Neuronal stem cell (in vitro differentiated cells): ENCODE measurements at regions not wholly inside any gene's neighbourhood (a gene's known extent, or its start where the extent isn't known, plus 50 kb on each side); places are given as distances from the start of the nearest gene placed in this dataset.

Experiments
- DNase-seq: peaks from one replicate; pipeline ENCODE4 v3.0.0-alpha.2; 2013; ENCODE audit warnings: low spot score
- H2AFZ ChIP-seq: one replicate; pipeline ENCODE4 v1.6.1; 2013; ENCODE audit warnings: mild to moderate bottlenecking, low read length, inconsistent platforms
- H2AK5ac ChIP-seq: 2 replicates; pipeline ENCODE4 v1.6.1; 2013; ENCODE audit warnings: low read depth, mild to moderate bottlenecking, inconsistent platforms, low read length, moderate library complexity, mixed read lengths
- H2BK120ac ChIP-seq: 2 replicates; pipeline ENCODE4 v1.6.1; 2013; ENCODE audit warnings: low read depth, mild to moderate bottlenecking, inconsistent platforms, low read length, moderate library complexity, mixed read lengths
- H2BK12ac ChIP-seq: one replicate; pipeline ENCODE4 v1.6.1; 2013; ENCODE audit warnings: low read length, inconsistent platforms
- H2BK15ac ChIP-seq: 2 replicates; pipeline ENCODE4 v1.6.1; 2013; ENCODE audit warnings: mild to moderate bottlenecking, low read length, inconsistent platforms, mixed read lengths
- H2BK5ac ChIP-seq: one replicate; pipeline ENCODE4 v1.6.1; 2013; ENCODE audit warnings: inconsistent platforms, mild to moderate bottlenecking, low read length, moderate library complexity
- H3K14ac ChIP-seq: one replicate; pipeline ENCODE4 v1.6.1; 2013; ENCODE audit warnings: low read length, inconsistent platforms
- H3K18ac ChIP-seq: 2 replicates; pipeline ENCODE4 v1.6.1; 2013; ENCODE audit warnings: low read length, inconsistent platforms
- H3K23ac ChIP-seq: 2 replicates; pipeline ENCODE4 v1.6.1; 2013; ENCODE audit warnings: low read depth, mild to moderate bottlenecking, mixed read lengths, low read length, inconsistent platforms; ENCODE audit not compliant: poor library complexity
- H3K27ac ChIP-seq: replicated peaks from 3 replicates; pipeline ENCODE4 v1.5.1; 2013; ENCODE audit warnings: low read length, inconsistent platforms
- H3K27me3 ChIP-seq, 3 experiments: 2 replicates each; pipeline ENCODE4 v1.6.1; 2013; ENCODE audit warnings: low read length in 3 of 3, mild to moderate bottlenecking in 2 of 3, inconsistent platforms in 1 of 3, low read depth in 1 of 3, mixed read lengths in 1 of 3, moderate library complexity in 1 of 3; ENCODE audit not compliant: control insufficient read depth in 3 of 3, insufficient read depth in 3 of 3
- H3K36me3 ChIP-seq, 2 donors: replicated peaks in 1 of 2; 2 replicates each; pipeline ENCODE4 v1.6.1; 2013; ENCODE audit warnings: low read length in 2 of 2; ENCODE audit not compliant: control insufficient read depth in 2 of 2, insufficient read depth in 2 of 2
- H3K4ac ChIP-seq: 2 replicates; pipeline ENCODE4 v1.6.1; 2013; ENCODE audit warnings: inconsistent platforms, mild to moderate bottlenecking, low read length, moderate library complexity
- H3K4me1 ChIP-seq, 2 donors: 1 replicate in 1 of 2; 2 replicates in 1 of 2; pipeline ENCODE4 v1.6.1; 2013; ENCODE audit warnings: low read length in 2 of 2, low read depth in 1 of 2; ENCODE audit not compliant: control insufficient read depth in 2 of 2, insufficient read depth in 1 of 2
- H3K4me2 ChIP-seq: one replicate; pipeline ENCODE4 v1.6.1; 2013; ENCODE audit warnings: mild to moderate bottlenecking, low read length, inconsistent platforms; ENCODE audit not compliant: insufficient read depth, poor library complexity, severe bottlenecking
- H3K4me3 ChIP-seq, 2 donors: 2 replicates each; pipeline ENCODE4 v1.5.1; 2013; ENCODE audit warnings: low read length in 2 of 2, mild to moderate bottlenecking in 2 of 2, inconsistent platforms in 1 of 2, moderate library complexity in 1 of 2
- H3K79me1 ChIP-seq: one replicate; pipeline ENCODE4 v1.6.1; 2013; ENCODE audit warnings: low read depth, mild to moderate bottlenecking, inconsistent platforms, low read length, moderate library complexity
- H3K9ac ChIP-seq: one replicate; pipeline ENCODE4 v1.6.1; 2013; ENCODE audit warnings: mild to moderate bottlenecking, low read depth, low read length, inconsistent platforms; ENCODE audit not compliant: poor library complexity
- H3K9me3 ChIP-seq, 2 donors: replicated peaks in 1 of 2; 2 replicates each; pipeline versions ENCODE3 to v1.6.1; 2013; ENCODE audit warnings: low read length in 2 of 2, mild to moderate bottlenecking in 2 of 2, inconsistent platforms in 1 of 2, low read depth in 1 of 2, mixed read lengths in 1 of 2, moderate library complexity in 1 of 2; ENCODE audit not compliant: control insufficient read depth in 2 of 2, insufficient read depth in 1 of 2
- H4K8ac ChIP-seq: one replicate; pipeline ENCODE4 v1.6.1; 2013; ENCODE audit warnings: low read depth, mild to moderate bottlenecking, inconsistent platforms, low read length, moderate library complexity
- H4K91ac ChIP-seq: one replicate; pipeline ENCODE4 v1.6.1; 2013; ENCODE audit warnings: low read length, low read depth, mild to moderate bottlenecking, inconsistent platforms; ENCODE audit not compliant: poor library complexity
- WGBS, 2 donors: extraction: QIAGEN DNeasy Blood & Tissue Kit; methylation state at CpG; one replicate each; pipeline ENCODE4 v1.1.7; 2013; ENCODE audit warnings: missing lambda C conversion rate in 2 of 2, mixed read lengths in 1 of 2; ENCODE audit not compliant: insufficient read length in 2 of 2, insufficient replicate concordance in 1 of 2; ENCODE audit errors: extremely low coverage in 2 of 2; 5-methylcytosine and 5-hydroxymethylcytosine counted together

- H3K79me1 ChIP-seq, result no peaks in the 10 kb centered on the region
- no peak overlapping the region for H3K14ac ChIP-seq
- H4K91ac ChIP-seq, result no peak overlapping the region
- H3K18ac ChIP-seq, result no peak overlapping the region
- H2BK15ac ChIP-seq, result peak overlapping the region; percentile 16
- H3K9ac ChIP-seq, result no peak overlapping the region
- H3K4me2 ChIP-seq, result no peak overlapping the region
- H2BK5ac ChIP-seq, result no peak overlapping the region
- H2AFZ ChIP-seq, result peak overlapping the region; percentile 40
- no peak overlapping the region for H2BK12ac ChIP-seq
- H3K4ac ChIP-seq, result no peak overlapping the region
- H4K8ac ChIP-seq, result no peak overlapping the region
- no peak overlapping the region for H2BK120ac ChIP-seq
- WGBS, 2 donors, result no CpG with 5 or more reads among the region's 12 CpGs
- DNase-seq, result no peak
- no peak overlapping the region for H3K23ac ChIP-seq
- H2AK5ac ChIP-seq, result no peak overlapping the region
- peaks cover 0 to 5% of the 10 kb centered on the region in 2 donors for H3K9me3 ChIP-seq
- H3K27me3 ChIP-seq, result no peaks in the 10 kb centered on the region
- H3K4me1 ChIP-seq, result peaks cover 13 to 14% of the 10 kb centered on the region in 2 donors
- no peak overlapping the region for H3K27ac ChIP-seq
- H3K4me3 ChIP-seq, result no peak overlapping the region
- H3K36me3 ChIP-seq, result no peaks in the 10 kb centered on the region
Observed at GRCh38 chr2:16050261-16050907, 110.0 kb downstream of the MYCN start.

- WGBS, 2 donors, result no CpG with 5 or more reads among the region's 7 CpGs
Observed at GRCh38 chr2:16049406-16049805, 109.1 kb downstream of the MYCN start.

GRCh38 chr2:16048466-16048865 lies 108.1 kb downstream of the MYCN start:
- Histone ChIP-seq H3K4me2 (no peak overlapping the region), H3K14ac (no peak overlapping the region), H3K36me3 (no peaks in the 10 kb centered on the region), H2BK15ac (no peak overlapping the region), H3K79me1 (no peaks in the 10 kb centered on the region), H2AFZ (no peak overlapping the region), H2BK5ac (no peak overlapping the region), H3K27me3 (no peaks in the 10 kb centered on the region), H3K4ac (no peak overlapping the region), H3K4me3 (no peak overlapping the region), H3K9me3 (peaks cover 0 to 5% of the 10 kb centered on the region in 2 donors), H3K27ac (no peak overlapping the region), H4K91ac (no peak overlapping the region), H2AK5ac (no peak overlapping the region), H3K4me1 (peaks cover 13 to 14% of the 10 kb centered on the region in 2 donors), H4K8ac (no peak overlapping the region), H2BK12ac (no peak overlapping the region), H3K23ac (no peak overlapping the region), H3K18ac (no peak overlapping the region), H3K9ac (no peak overlapping the region), H2BK120ac (no peak overlapping the region)
- DNase-seq, result no peak
- no CpG with 5 or more reads among the region's 4 CpGs for WGBS, 2 donors

More at GRCh38 chr2:16049406-16049805, 109.1 kb downstream of the MYCN start:
- peaks cover 13 to 14% of the 10 kb centered on the region in 2 donors for H3K4me1 ChIP-seq
- no peak overlapping the region for H4K91ac ChIP-seq
- peaks cover 0 to 5% of the 10 kb centered on the region in 2 donors for H3K9me3 ChIP-seq
- H2BK5ac ChIP-seq, result no peak overlapping the region
- no peak overlapping the region for H2BK120ac ChIP-seq
- no peaks in the 10 kb centered on the region for H3K27me3 ChIP-seq
- H3K4me2 ChIP-seq, result no peak overlapping the region
- H3K36me3 ChIP-seq, result no peaks in the 10 kb centered on the region
- H3K4ac ChIP-seq, result no peak overlapping the region
- H3K79me1 ChIP-seq, result no peaks in the 10 kb centered on the region
- DNase-seq, result no peak
- no peak overlapping the region for H3K4me3 ChIP-seq
- no peak overlapping the region for H3K27ac ChIP-seq
- no peak overlapping the region for H2BK12ac ChIP-seq
- no peak overlapping the region for H2AK5ac ChIP-seq
- no peak overlapping the region for H2AFZ ChIP-seq
- H3K14ac ChIP-seq, result no peak overlapping the region
- no peak overlapping the region for H3K9ac ChIP-seq
- no peak overlapping the region for H4K8ac ChIP-seq
- H2BK15ac ChIP-seq, result no peak overlapping the region
- no peak overlapping the region for H3K18ac ChIP-seq
- H3K23ac ChIP-seq, result no peak overlapping the region

- Histone ChIP-seq H2BK5ac (no peak overlapping the region), H3K36me3 (no peaks in the 10 kb centered on the region), H3K9ac (no peak overlapping the region), H3K14ac (no peak overlapping the region), H3K79me1 (no peaks in the 10 kb centered on the region), H3K4me1 (peaks cover 13 to 14% of the 10 kb centered on the region in 2 donors), H2BK120ac (no peak overlapping the region), H3K27me3 (no peaks in the 10 kb centered on the region), H2AFZ (no peak overlapping the region), H3K27ac (no peak overlapping the region), H3K23ac (no peak overlapping the region), H2BK15ac (no peak overlapping the region), H3K18ac (no peak overlapping the region), H3K9me3 (peaks cover 0 to 5% of the 10 kb centered on the region in 2 donors), H2AK5ac (no peak overlapping the region), H3K4me3 (no peak overlapping the region), H2BK12ac (no peak overlapping the region), H4K8ac (no peak overlapping the region), H3K4me2 (no peak overlapping the region), H3K4ac (no peak overlapping the region), H4K91ac (no peak overlapping the region)
- WGBS, 2 donors, result no CpG with 5 or more reads among the region's 9 CpGs
- DNase-seq, result no peak
Observed at GRCh38 chr2:16047701-16048100, 107.4 kb downstream of the MYCN start.
